Dermis blood vessel endothelial cell (primary cell): ENCODE measurements at regions not wholly inside any gene's neighbourhood (a gene's known extent, or its start where the extent isn't known, plus 50 kb on each side); places are given as distances from the start of the nearest gene placed in this dataset.
"Not testable (repeated sequence)": the region's sequence is repeated elsewhere in the genome, so short reads cannot be mapped to it uniquely, and the experiment has no call there.

Source experiments
- DNase-seq: peaks from one replicate; pipeline ENCODE4 v3.0.0; 2010

DNA sequence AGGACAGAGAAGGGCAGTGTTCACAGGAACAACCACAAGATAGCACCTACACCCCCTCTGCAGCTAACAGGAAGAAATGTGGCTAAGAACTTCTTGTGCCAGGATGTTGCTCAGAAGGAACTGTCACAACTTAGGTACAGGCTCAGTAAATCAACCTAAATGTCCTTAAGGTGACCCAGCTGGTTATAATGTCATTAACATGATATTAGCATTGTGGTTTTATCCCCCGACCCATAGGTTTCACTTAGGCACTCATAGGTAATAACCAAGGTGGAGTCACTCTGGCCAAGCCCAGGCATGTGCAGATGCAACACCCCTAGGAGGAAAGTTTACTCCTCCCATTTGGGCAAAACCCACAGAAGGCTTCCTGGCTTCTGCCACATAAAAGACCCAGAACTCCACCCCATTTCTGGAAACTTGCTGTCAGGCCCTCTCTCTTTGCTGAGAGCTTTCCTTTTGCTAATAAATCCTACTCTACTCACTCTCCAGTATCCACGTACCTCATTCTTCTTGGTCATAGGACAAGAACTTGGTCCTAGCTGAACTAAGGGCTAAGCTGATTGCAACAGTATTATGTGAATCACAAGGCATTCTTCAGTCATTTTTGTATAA, 951.3 kb downstream of the SLITRK5 start:
- no peak for DNase-seq

GRCh38 chr13:88623150-88623549, 952.0 kb downstream of the SLITRK5 start:
- DNase-seq = no peak

DNA sequence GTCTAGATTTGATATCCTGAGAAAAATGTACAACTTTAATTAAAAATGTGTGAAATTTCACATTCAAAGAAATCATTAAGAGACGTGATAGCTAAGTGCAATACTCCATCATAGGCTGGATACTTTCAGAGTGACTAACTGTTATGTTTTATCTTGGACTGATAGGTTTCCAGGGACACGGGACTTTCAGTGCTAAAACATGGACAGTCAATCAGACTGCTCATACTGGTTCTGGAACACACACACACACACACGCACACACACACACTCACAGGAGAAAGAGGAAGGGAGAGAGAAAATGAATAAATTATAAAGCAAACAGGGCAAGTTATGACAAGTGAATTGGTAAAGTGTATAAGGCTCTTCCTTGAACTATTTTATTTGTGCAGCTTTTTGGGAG, 955.9 kb downstream of the SLITRK5 start:
- no peak for DNase-seq

- DNase-seq = no peak
Observed at GRCh38 chr13:88628882-88629281, 957.7 kb downstream of the SLITRK5 start.

GRCh38 chr13:88637935-88638334, 966.8 kb downstream of the SLITRK5 start:
- DNase-seq = no peak

DNA sequence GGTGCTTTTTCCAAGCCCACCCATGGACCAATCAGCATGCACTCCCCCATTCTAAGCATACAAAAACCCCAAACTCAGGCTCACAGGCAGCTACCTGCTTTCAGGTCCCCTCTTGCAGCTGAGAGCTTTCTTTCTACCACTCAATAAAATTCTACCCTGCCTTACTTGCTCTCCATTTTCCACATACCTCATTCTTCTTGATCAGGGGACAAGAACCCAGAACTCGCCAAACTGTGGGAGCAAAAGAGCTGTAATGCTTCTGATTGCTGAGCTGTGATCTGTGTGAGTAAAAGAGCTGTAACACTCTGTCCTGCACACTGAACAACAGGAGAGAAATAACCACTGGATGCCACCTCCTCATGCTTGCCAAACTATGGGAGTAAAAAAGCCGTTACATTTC, 972.1 kb downstream of the SLITRK5 start:
- DNase-seq = no peak

- DNase-seq = no peak
Observed at GRCh38 chr13:88648598-88649373, 977.6 kb downstream of the SLITRK5 start.

DNA sequence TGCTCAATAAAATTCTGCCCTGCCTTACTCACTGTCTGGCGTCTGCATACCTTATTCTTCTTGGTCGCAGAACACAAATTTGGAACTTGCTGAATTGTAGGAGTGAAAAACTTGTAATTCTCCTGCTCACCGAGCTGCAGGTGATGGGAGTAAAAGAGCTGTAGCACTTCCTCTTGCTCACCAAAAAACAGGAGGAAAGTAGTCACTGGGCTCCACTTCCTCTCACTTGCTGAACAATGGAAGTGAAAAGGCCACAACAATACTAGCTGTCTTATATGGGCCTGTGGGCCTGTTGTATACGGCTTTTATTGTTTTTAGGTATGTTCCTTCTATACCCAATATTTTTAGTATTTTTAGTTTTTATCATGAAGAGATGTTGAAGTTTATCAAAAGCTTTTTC, 978.7 kb downstream of the SLITRK5 start:
- no peak for DNase-seq

DNA sequence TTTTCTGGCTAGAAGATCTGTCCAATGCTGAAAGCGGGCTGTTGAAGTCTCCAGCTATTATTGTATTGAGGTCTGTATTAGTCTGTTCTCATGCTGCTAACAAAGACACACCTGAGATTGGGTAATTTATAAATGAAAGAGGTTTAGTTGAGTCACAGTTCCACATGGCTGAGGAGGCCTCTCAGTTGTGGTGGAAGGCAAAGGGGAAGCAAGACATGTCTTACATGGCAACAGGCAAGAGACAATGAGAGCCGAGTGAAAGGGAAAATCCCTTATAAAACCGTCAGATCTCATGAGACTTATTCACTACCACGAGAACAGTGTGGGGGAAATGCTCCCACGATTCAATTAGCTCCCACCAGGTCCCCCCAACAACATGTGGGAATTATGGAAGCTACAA, 980.4 kb downstream of the SLITRK5 start:
- DNase-seq = no peak

DNA sequence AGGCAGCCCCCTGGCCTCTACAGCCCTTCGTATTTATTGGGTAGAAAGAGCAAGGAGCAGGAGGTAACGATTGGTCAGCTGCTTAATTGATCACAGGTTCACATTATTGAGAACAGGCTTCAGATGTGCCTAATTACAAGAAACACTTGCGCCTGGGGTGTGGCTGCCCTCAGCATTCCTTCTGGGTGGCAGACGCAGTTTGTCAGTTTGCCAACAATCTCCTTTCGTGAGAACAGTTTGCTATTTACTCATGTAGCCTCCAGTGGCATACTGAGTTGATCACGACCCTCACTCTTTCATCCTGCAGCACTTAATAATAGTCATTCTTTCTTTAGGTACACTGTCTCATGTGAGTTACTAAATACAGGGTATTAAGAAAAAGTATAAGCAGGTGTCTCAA, 985.6 kb downstream of the SLITRK5 start:
- no peak for DNase-seq

DNA sequence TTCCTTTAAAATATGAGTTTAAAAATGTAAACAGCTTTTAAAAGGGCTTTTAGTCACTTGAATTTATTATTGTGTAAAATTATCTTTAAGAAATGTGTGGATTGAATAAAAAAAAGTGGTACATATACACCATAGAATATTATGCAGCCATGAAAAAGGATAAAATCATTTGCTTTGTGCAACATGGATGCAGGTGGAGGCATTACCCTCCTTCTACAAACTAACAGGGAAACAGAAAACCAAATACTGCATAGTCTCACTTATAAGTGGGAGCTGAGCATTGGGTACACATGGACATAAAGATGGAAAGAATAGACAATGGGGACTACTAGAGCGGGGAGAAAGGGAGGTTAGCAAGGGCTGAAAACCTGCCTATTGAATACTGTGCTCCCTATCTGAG, 999.3 kb downstream of the SLITRK5 start:
- DNase-seq = no peak

DNA sequence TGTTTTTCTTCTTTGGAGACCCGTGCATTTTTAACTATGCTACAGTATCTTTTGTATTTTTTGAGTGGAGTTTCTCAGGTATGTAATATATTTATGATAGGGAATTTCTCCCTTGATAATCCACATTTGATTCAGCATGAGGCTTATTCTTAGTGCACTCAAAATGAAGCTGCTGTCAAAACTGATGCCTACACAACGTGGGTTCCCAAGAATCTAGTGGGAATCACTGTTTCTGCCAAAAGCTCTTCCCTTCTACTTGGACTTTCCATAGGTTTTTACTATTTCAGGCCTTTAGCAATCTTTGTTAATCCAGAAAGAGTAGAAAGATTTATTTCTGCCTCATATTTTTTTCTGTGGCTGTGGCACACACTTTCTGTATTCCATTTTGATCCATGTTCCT, 1003.7 kb downstream of the SLITRK5 start:
- no peak for DNase-seq

DNA sequence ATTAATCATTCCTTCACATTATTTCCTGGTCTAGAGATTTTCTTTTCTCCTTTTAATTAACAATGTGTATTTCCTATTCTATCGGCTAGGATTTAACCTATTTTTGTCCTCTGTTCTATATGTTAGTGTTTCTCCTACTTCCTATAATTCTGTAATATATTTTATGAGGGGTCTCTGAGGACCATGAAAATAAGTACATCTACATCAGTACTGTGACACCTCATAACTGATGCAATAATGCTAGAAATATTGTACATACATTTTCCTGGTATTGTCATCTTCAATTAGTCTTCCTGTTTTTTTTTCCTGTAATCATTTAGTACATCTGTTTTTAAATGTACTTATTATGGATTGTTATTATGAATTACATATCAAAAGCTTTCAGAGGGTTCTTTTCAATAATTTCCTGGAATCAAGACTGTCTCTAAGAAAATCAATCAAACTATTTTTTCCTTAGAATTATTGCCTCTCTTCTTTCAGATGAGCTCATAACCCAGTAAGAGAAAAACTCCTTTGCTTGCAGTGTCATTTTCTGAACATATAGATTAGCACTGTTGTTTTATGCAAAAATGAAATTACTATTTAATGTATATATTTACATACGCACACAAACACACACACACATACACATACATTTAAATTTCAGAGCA, 1004.3 kb downstream of the SLITRK5 start:
- no peak for DNase-seq

- DNase-seq = no peak
Observed at GRCh38 chr13:88676016-88676415, 1004.8 kb downstream of the SLITRK5 start.

GRCh38 chr13:88685459-88685858, 1014.3 kb downstream of the SLITRK5 start:
- DNase-seq = no peak

GRCh38 chr13:88701551-88701950, 1030.4 kb downstream of the SLITRK5 start:
- DNase-seq = no peak

GRCh38 chr13:88704600-88705275, 1033.6 kb downstream of the SLITRK5 start:
- DNase-seq = no peak

DNA sequence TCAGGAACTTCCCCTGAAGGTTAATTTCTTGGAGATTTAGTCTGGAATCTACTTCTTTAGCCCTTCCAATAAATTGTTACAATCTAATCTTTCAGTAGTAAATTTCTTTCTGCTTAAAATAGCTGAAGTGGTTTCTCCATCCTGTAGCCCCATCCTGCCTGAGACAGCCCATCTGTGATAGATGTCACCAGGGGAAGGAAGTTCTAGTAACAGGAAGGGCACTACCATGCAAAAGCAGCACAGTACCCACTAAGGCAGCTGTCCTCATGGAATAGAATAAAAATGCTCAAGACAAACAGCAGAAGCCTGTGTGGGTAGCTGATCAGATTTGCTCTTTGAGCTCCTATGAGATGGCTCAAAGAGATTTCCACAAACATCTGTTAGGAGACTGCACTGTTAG, 1036.5 kb downstream of the SLITRK5 start:
- DNase-seq = no peak

GRCh38 chr13:88717946-88718345, 1046.8 kb downstream of the SLITRK5 start:
- DNase-seq = no peak

- DNase-seq = no peak
Observed at GRCh38 chr13:88718781-88719180, 1047.6 kb downstream of the SLITRK5 start.

DNA sequence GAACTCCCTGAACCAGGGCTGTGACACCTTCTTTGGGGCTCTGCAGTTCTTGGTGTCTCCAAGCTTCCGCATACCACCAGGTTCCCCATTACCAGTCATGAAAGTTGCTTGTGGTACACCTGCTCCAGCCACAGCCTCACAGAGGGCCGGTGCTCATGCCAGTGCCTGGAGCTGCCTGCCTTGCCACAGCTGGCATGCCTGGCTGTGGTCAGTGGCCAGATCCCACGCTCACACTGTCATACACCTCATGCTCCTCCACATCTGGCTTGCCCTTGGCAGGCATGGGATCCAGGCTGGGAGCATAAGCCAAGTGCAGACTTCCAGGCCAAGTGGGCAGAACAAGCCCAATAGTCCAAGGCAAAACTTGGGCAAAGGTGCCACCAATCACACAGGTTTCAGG, 1054.9 kb downstream of the SLITRK5 start:
- DNase-seq = no peak

GRCh38 chr13:88727236-88727635, 1056.1 kb downstream of the SLITRK5 start:
- not testable (repeated sequence) for DNase-seq

DNA sequence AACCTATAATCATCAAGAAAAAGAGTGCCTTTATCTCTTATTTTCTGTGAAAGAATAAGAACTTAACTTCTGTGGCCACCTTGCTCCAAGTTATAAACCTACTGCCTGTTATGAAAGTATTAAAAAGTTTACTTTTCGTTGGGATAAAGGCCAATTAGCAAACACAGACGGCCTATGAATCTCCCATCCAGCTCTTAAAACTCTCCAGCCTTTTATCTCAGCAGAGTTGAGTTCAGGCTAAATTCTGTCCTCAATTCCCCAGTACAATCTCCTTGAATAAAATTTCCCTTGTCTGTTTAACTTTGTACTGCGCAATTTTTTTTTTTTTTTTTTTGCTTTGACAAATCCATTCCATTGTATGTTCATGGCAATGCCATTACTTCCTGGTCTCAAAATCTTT, 1058.4 kb downstream of the SLITRK5 start:
- DNase-seq = no peak

DNA sequence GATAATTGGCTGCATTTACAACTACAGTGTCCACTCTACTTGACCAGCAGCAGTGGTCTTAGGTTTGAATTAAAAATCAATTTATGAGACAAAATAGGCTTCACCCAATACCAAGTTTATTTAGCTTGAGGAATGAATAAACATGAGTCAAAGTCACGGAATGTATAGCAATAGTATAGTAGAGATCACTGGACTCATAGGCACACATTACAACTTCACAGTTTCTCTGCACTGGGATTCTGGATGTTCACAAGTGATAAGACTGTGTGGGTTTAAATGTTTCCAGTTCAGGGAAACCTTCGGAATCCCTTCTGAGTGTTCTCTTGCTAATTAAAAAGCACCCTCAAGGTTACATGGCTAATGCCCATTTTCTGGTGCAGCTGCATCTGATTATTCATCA, 1064.9 kb downstream of the SLITRK5 start:
- DNase-seq = no peak
